ENCODE measurements at regions not wholly inside any gene's neighbourhood (a gene's known extent, or its start where the extent isn't known, plus 50 kb on each side); places are given as distances from the start of the nearest gene placed in this dataset.

DNA sequence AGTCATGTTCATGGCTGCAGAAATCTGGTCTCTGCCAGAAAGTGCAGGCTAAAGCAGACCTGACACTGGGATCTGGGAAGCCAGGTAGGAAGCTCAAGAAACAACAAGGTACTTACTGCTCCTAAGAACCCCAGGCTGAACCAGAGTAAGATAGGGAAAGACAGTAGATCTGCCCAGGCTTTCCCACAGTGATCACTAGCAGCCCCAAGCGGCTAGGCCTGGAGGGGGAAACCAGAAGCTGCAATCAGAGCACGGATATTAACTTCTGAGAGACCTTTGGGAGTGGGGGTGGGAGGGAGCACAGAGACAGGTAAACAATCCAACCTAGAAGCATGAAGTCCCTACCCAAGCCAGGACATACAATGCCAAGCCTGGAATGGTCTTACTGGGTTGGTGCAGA lies 135.2 kb upstream of the C11orf58 start:
- TF ChIP-seq POLR2A (IDR thresholded peaks at IDR 0.05): no peak
- TF ChIP-seq, protein P1, sequence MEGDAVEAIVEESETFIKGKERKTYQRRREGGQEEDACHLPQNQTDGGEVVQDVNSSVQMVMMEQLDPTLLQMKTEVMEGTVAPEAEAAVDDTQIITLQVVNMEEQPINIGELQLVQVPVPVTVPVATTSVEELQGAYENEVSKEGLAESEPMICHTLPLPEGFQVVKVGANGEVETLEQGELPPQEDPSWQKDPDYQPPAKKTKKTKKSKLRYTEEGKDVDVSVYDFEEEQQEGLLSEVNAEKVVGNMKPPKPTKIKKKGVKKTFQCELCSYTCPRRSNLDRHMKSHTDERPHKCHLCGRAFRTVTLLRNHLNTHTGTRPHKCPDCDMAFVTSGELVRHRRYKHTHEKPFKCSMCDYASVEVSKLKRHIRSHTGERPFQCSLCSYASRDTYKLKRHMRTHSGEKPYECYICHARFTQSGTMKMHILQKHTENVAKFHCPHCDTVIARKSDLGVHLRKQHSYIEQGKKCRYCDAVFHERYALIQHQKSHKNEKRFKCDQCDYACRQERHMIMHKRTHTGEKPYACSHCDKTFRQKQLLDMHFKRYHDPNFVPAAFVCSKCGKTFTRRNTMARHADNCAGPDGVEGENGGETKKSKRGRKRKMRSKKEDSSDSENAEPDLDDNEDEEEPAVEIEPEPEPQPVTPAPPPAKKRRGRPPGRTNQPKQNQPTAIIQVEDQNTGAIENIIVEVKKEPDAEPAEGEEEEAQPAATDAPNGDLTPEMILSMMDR (IDR thresholded peaks at IDR 0.05): no peak
- no peak for TF ChIP-seq POLR2AphosphoS5 (IDR thresholded peaks at IDR 0.05)
